Activated CD4-positive, alpha-beta T cell treated with anti-CD3 and anti-CD28 coated beads for 36 hours (primary cell): ENCODE measurements at regions not wholly inside any gene's neighbourhood (a gene's known extent, or its start where the extent isn't known, plus 50 kb on each side); places are given as distances from the start of the nearest gene placed in this dataset.

ENCODE experiments used
- ATAC-seq: fragments of 200-7000 bp; cut with Tn5 transposase; one replicate; pipeline ENCODE4 v1.10.0; 2021; ENCODE audit warnings: mild to moderate bottlenecking, moderate library complexity
- CTCF ChIA-PET: fragments of 350-600 bp; sonication (Branson Sonifier 250); formaldehyde crosslinking; loops from one replicate; lab custom pipeline; 2021; ENCODE audit warnings: antibody characterized with exemption; lab: Charles Lee
- POLR2A ChIA-PET: fragments of 350-600 bp; sonication (Branson Sonifier 250); formaldehyde crosslinking; loops from one replicate; lab custom pipeline; 2021; ENCODE audit warnings: antibody characterized with exemption, inconsistent platforms; lab: Charles Lee
- DNase-seq: peaks from one replicate; pipeline ENCODE4 v3.0.0-alpha.2; 2020
- H3K27ac Mint-ChIP-seq: one replicate; pipeline ENCODE4 v1.8.0; 2021; ENCODE audit warnings: mixed read lengths
- H3K27me3 Mint-ChIP-seq: one replicate; pipeline ENCODE4 v1.8.0; 2021; ENCODE audit warnings: mixed read lengths
- H3K36me3 Mint-ChIP-seq: one replicate; pipeline ENCODE4 v1.8.0; 2021; ENCODE audit warnings: low read depth, mixed read lengths
- H3K4me1 Mint-ChIP-seq: one replicate; pipeline ENCODE4 v1.8.0; 2021; ENCODE audit warnings: mixed read lengths
- H3K4me3 Mint-ChIP-seq: one replicate; pipeline ENCODE4 v1.8.0; 2021; ENCODE audit warnings: mild to moderate bottlenecking, moderate library complexity, mixed read lengths
- H3K9me3 Mint-ChIP-seq: one replicate; pipeline ENCODE4 v1.8.0; 2021; ENCODE audit warnings: low read depth, mixed read lengths
- intact Hi-C, 2 experiments: fragments of 100-400 bp; cut with DNase I in 1 of 2; cut with micrococcal nuclease in 1 of 2; formaldehyde crosslinking; loops; one replicate each; pipeline versions ENCODE4 v1.14.2 to v1.15.1; 2022 to 2024; cut with DNase I, micrococcal nuclease

DNA sequence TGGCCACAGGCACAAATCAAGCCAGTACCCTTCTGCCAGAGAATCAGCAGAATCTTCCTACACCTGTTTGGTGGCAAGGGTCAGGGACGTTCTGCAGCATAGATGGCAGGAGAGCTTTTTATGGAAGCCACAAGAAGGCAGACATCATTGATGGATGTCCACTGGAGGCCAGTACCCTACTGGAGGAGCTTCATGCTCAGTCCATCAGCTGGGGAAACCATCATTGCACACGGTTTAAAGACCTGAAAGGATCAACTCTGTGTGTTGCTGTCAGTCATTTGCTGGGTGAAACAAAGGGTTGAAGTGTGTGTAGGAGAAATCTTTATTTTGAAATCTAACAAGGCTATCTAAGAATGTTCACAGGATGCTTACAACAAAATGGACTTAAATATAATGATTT, 158.9 kb upstream of the SASH1 start:
- H3K27ac Mint-ChIP-seq = no peak overlapping the region
- H3K27me3 Mint-ChIP-seq = peaks cover 39% of the 10 kb centered on the region
- H3K9me3 Mint-ChIP-seq = no peaks in the 10 kb centered on the region
- no peaks in the 10 kb centered on the region for H3K4me1 Mint-ChIP-seq
- no peak overlapping the region for H3K4me3 Mint-ChIP-seq
- ATAC-seq (no peak), DNase-seq (no peak)
- ChIA-PET POLR2A (no interaction called here), CTCF (no interaction called here)
- H3K36me3 Mint-ChIP-seq = no peaks in the 10 kb centered on the region
- intact Hi-C loops = no loop called here

DNA sequence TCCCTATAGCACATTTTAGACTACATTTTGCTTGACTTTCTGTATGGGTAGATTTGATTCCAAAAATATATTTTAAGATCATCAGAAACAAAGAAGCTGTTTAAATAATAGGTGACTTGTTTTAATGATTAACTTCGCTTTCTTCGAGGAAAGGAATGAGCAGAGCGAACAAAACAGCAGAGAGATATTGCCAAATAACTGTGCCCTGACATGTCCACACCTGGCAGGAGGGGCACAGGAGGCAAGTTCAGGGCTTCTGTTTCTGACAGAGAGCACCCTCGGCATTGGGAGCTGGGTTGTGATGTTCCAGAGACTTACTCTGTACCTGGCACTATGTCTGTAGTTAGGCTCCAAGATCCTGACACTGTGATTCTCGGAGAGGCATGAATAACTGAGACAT, 155.7 kb upstream of the SASH1 start:
- POLR2A ChIA-PET = no interaction called here
- Mint-ChIP-seq H3K27me3 (peaks cover 49% of the 10 kb centered on the region), H3K9me3 (no peaks in the 10 kb centered on the region), H3K36me3 (no peaks in the 10 kb centered on the region), H3K4me3 (no peak overlapping the region), H3K27ac (no peak overlapping the region), H3K4me1 (no peaks in the 10 kb centered on the region)
- no peak for ATAC-seq
- intact Hi-C loops = no loop called here
- CTCF ChIA-PET = interaction anchor here (0.6 to 2.8 kb wide), 2 partner anchors 10 to 134 kb away, joined by 3 to 11 read pairs; no protein-coding TSS in a partner anchor
- DNase-seq = no peak

DNA sequence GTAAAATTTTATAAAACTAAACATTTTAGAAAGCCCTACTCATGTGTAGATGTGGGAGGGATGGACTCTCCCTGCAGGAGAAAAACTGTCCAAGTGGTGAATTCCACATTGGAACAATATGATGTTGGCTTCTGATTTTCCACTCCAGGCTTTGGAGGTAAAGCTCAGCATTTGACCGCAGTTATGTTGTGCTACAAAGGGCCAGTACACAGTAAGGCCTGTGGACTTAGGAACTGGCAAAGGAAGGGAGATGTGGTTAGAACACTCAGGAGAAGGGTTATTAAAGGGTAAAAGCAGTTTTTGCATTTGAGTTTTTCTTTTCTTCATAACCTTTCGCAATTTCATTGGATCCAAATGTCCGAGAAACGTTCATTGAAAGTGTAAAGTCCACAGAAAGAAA, 150.3 kb upstream of the SASH1 start:
- Mint-ChIP-seq H3K27ac (no peak overlapping the region), H3K27me3 (peaks cover 59% of the 10 kb centered on the region), H3K4me1 (no peaks in the 10 kb centered on the region), H3K36me3 (no peaks in the 10 kb centered on the region), H3K4me3 (no peak overlapping the region), H3K9me3 (no peaks in the 10 kb centered on the region)
- ChIA-PET POLR2A (no interaction called here), CTCF (interaction anchor here (1.0 kb wide), 1 partner anchor 8 kb away, joined by 3 read pairs; no protein-coding TSS in a partner anchor)
- ATAC-seq (no peak), DNase-seq (no peak)
- intact Hi-C loops = no loop called here

DNA sequence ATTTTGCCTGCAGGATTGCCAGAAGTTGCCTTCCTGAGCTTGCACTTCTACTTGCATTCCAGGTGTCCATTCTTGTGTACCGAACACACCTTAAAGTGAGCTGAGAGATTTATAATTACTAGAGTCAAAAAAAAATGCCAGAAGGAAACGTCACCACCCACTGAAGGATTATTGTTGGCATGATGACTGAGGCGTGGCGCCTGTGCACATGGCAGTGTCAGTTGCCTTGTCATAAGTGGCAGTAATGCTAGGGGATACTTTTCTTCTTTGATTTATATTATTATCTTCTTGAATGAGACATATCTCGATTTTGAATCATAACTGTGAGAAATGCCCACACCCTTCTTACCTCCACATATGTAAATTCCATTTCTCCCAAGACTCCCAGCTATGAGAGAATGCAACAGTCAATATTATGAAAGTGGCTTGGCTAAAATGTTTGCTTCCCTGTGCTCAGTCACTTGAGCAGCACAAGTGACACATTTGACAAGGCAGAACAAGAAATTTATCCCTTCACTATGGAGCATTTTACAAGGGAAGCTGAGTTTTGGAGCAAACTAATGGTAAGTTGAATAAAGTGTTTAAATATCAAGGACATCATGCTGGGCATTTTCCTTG, 149.5 kb upstream of the SASH1 start:
- intact Hi-C loops = no loop called here
- H3K36me3 Mint-ChIP-seq = peaks cover under 1% of the 10 kb centered on the region
- ChIA-PET POLR2A (no interaction called here), CTCF (interaction anchor here (0.7 kb wide), 1 partner anchor 965 kb away, joined by 3 read pairs; no protein-coding TSS in a partner anchor)
- no peak overlapping the region for H3K27ac Mint-ChIP-seq
- ATAC-seq (no peak), DNase-seq (no peak)
- H3K4me1 Mint-ChIP-seq = no peaks in the 10 kb centered on the region
- no peaks in the 10 kb centered on the region for H3K9me3 Mint-ChIP-seq
- H3K27me3 Mint-ChIP-seq = peaks cover 65% of the 10 kb centered on the region
- no peak overlapping the region for H3K4me3 Mint-ChIP-seq

DNA sequence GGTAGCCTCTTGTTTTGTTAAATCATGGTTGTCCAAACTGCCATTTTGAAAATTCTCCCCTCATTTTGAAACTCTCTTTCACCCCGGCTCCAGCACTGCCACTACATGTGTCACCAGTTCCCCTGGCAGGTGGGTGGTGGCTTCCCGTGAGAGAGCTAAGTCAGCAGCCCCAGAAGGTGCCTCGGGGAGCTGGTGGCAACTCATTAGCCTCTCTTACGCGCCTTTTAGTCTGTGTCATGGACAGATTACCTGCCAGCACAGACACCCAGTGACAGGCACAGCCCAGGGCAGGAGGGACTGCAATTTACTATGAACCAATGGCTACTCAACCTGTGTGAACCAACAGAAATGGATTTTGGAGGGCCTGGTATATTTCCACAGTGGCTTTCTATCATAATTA, 147.1 kb upstream of the SASH1 start:
- H3K27me3 Mint-ChIP-seq = peaks cover 65% of the 10 kb centered on the region
- ATAC-seq (peak; percentile 42), DNase-seq (peak; percentile 22)
- POLR2A ChIA-PET = no interaction called here
- H3K4me3 Mint-ChIP-seq = no peak overlapping the region
- peaks cover 5% of the 10 kb centered on the region for H3K4me1 Mint-ChIP-seq
- no peaks in the 10 kb centered on the region for H3K9me3 Mint-ChIP-seq
- no peak overlapping the region for H3K27ac Mint-ChIP-seq
- CTCF ChIA-PET = interaction anchor here (0.9 kb wide), 1 partner anchor 15 kb away, joined by 3 read pairs; no protein-coding TSS in a partner anchor
- intact Hi-C loops = no loop called here
- H3K36me3 Mint-ChIP-seq = peaks cover 2% of the 10 kb centered on the region

DNA sequence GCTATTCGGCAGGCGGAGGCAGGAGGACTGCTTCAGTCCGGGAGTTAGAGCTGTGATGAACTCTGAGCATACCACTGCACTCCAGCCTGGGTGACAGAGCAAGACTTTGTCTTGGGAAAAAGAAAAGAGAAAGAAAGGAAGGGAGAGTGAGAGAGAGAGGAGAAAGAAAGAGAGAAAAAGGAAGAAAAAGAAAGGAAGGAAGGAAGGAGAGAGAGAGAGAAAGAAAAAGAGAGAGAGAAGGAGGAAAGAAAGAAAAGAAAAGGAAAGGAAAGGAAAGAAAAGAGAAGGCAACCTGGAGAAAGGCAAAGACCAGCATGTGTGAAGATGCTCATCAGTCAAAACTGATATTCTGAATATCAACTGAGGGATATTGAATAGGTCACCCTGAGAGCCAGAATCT, 143.1 kb upstream of the SASH1 start:
- H3K36me3 Mint-ChIP-seq = peaks cover 3% of the 10 kb centered on the region
- no peak for DNase-seq
- peaks cover 28% of the 10 kb centered on the region for H3K4me1 Mint-ChIP-seq
- H3K27ac Mint-ChIP-seq = no peak overlapping the region
- H3K27me3 Mint-ChIP-seq = peaks cover 78% of the 10 kb centered on the region
- no peak for ATAC-seq
- ChIA-PET CTCF (interaction anchor here (0.6 to 1.1 kb wide), 4 partner anchors 7 to 208 kb away, joined by 3 read pairs; no protein-coding TSS in a partner anchor), POLR2A (no interaction called here)
- H3K9me3 Mint-ChIP-seq = peaks cover 2% of the 10 kb centered on the region
- no peak overlapping the region for H3K4me3 Mint-ChIP-seq
- intact Hi-C loops = no loop called here

DNA sequence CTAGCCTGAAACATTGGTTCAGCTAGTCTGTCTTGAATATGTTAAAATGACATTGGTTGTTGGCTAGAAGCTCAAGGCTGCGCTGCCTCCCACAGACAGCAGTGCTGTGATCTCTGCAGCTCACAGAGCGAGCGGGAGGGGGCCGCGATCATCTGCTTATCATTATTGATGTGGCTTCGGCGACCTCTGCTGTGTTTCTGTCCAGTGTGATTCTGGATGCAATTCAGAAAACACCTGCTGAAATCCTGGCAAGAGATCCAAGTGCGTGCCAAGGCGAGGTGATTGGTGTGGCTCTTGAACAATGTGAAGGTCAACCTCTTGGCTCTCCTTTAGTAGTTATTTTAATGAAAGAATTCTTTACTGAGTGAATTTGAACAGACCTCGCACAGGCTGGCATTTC, 142.3 kb upstream of the SASH1 start:
- POLR2A ChIA-PET = no interaction called here
- Mint-ChIP-seq H3K4me1 (peaks cover 36% of the 10 kb centered on the region), H3K36me3 (peaks cover 3% of the 10 kb centered on the region), H3K27ac (no peak overlapping the region), H3K9me3 (peaks cover 2% of the 10 kb centered on the region), H3K27me3 (peaks cover 81% of the 10 kb centered on the region), H3K4me3 (no peak overlapping the region)
- peak; percentile 30 for DNase-seq
- CTCF ChIA-PET = interaction anchor here (0.6 to 1.1 kb wide), 3 partner anchors 8 to 207 kb away, joined by 3 read pairs; no protein-coding TSS in a partner anchor
- ATAC-seq = no peak
- intact Hi-C loops = loop anchor here (5.0 to 10.0 kb wide), 4 partner anchors 242 to 1348 kb away; partner anchors contain the start of gene STXBP5 (in 1 of the 2)

DNA sequence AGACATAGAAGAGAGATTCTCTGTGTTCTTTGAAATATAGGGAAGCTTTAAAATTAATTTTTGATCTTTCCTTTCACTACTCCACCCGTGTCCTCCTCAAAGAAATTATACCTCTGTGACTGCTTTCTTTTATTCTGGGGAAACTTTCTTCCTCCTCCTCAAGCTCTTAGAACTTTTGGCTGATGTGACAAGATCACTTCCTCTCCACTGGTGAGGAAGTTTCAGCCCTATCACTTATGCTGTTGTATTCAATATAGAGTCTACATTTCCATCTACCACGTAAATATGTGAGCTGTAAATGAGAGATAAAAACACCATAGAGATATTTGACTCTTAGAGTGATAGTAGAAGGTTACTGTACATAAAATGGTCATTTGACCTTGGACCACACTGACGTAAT, 141.9 kb upstream of the SASH1 start:
- Mint-ChIP-seq H3K36me3 (peaks cover 3% of the 10 kb centered on the region), H3K4me3 (no peak overlapping the region), H3K4me1 (peaks cover 38% of the 10 kb centered on the region), H3K27me3 (peaks cover 81% of the 10 kb centered on the region), H3K27ac (no peak overlapping the region), H3K9me3 (peaks cover 2% of the 10 kb centered on the region)
- ATAC-seq = no peak
- intact Hi-C loops = loop anchor here (5.0 to 10.0 kb wide), 4 partner anchors 242 to 1348 kb away; partner anchors contain the start of gene STXBP5 (in 1 of the 2)
- ChIA-PET CTCF (interaction anchor here (1.0 kb wide), 1 partner anchor 9 kb away, joined by 3 read pairs; no protein-coding TSS in a partner anchor), POLR2A (no interaction called here)
- no peak for DNase-seq

DNA sequence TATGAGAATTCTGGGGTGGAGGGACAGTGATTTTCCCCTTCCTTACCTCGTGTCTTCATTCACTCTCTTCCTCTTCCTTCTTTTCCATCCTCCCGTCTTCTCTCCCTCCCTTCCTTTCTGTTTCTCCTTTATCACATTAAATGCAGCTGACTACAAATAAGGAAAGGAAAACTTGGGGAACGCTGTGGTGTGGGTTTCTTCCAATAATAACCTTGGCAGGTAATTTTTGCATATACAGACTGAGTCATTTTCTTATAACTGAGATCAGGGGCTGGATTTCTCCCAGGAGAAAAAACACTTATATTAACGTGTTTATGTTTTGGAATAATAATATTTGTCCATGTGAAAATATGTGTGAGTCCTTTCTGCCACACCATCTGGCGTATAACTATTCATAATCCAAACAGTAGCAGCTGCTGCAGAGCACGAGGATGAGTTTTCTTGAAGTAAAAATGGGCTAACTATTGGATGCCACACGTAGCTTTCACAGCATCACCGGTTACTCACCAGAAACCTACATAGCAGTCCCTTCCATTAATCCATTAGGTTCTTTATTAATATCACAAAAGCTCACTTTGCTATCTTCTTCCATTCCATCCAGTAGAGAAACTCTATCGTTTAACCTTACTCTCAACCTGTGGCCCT, 139.2 kb upstream of the SASH1 start:
- ChIA-PET CTCF (interaction anchor here (1.3 to 1.8 kb wide), 2 partner anchors 24 to 26 kb away, joined by 3 read pairs; no protein-coding TSS in a partner anchor), POLR2A (no interaction called here)
- DNase-seq (peak; percentile 6), ATAC-seq (peak; percentile 29)
- peak overlapping the region; percentile 59 for H3K27ac Mint-ChIP-seq
- H3K27me3 Mint-ChIP-seq = peaks cover 76% of the 10 kb centered on the region
- H3K36me3 Mint-ChIP-seq = peaks cover 1% of the 10 kb centered on the region
- H3K9me3 Mint-ChIP-seq = peaks cover 2% of the 10 kb centered on the region
- intact Hi-C loops = loop anchor here (5.0 to 10.0 kb wide), 4 partner anchors 239 to 1351 kb away; partner anchors contain the start of gene STXBP5 (in 1 of the 2)
- peak overlapping the region; percentile 66 for H3K4me3 Mint-ChIP-seq
- peaks cover 38% of the 10 kb centered on the region for H3K4me1 Mint-ChIP-seq

DNA sequence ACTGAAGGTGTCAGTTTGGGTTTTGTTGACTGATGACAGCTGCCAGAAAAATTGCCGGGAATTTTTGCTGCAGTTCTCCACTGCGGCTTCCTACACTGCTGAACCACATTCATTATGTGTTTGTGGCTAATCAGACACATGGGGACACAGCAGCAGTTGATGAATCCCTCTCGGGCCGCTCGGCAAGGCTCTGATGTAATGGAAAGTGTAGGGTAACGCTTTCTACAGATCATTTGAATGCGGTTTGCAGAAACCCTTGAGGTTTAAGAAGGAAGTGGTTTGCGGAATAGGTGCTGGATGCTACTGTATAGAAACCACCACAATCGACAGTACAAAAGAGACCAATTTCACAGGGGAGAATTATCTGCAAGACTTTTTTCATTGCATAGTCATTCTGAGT, 138.7 kb upstream of the SASH1 start:
- H3K27ac Mint-ChIP-seq = peak overlapping the region; percentile 59
- peaks cover 75% of the 10 kb centered on the region for H3K27me3 Mint-ChIP-seq
- CTCF ChIA-PET = interaction anchor here (1.8 kb wide), 1 partner anchor 24 kb away, joined by 3 read pairs; no protein-coding TSS in a partner anchor
- peaks cover 2% of the 10 kb centered on the region for H3K9me3 Mint-ChIP-seq
- POLR2A ChIA-PET = no interaction called here
- intact Hi-C loops = loop anchor here (1.0 to 10.0 kb wide), 8 partner anchors 57 to 1352 kb away; partner anchors contain the start of gene STXBP5 (in 1 of the 2)
- H3K4me1 Mint-ChIP-seq = peaks cover 38% of the 10 kb centered on the region
- H3K36me3 Mint-ChIP-seq = peaks cover 1% of the 10 kb centered on the region
- H3K4me3 Mint-ChIP-seq = peak overlapping the region; percentile 66
- ATAC-seq (peak; percentile 88), DNase-seq (peak; percentile 85)

DNA sequence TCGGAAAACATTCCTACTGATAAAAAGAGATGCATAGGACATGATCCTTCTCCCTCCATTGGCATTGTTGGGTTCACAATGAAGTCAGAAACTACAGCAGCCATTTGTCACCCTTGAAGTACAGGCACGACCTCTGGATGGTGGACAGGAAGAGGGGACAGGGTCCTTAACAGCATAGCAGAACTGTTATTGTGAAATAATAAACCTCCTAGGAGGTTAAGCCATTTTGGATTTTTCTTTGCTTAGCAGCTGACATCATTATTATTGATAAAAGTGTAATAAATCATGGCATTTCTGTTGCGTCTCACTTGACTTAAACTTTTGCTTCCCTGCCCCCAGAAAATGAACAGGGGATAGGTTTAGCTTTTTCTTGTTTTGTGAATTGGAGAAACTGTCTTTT, 134.3 kb upstream of the SASH1 start:
- POLR2A ChIA-PET = no interaction called here
- ATAC-seq (no peak), DNase-seq (no peak)
- Mint-ChIP-seq H3K27ac (no peak overlapping the region), H3K4me1 (peaks cover 23% of the 10 kb centered on the region), H3K27me3 (peaks cover 75% of the 10 kb centered on the region), H3K9me3 (peaks cover under 1% of the 10 kb centered on the region), H3K36me3 (peaks cover 1% of the 10 kb centered on the region), H3K4me3 (no peak overlapping the region)
- CTCF ChIA-PET = interaction anchor here (0.6 kb wide), 1 partner anchor 660 kb away, joined by 3 read pairs; no protein-coding TSS in a partner anchor
- intact Hi-C loops = loop anchor here in 1 of 2 experiments (10.0 kb wide), 1 partner anchor 1003 kb away; the partner anchor contains the start of gene STXBP5
